HepG2 (cell line): ENCODE measurements at regions not wholly inside any gene's neighbourhood (a gene's known extent, or its start where the extent isn't known, plus 50 kb on each side); places are given as distances from the start of the nearest gene placed in this dataset.

Experiments used
- ATAC-seq: fragments of 200-7000 bp; cut with Tn5 transposase; 3 replicates; pipeline ENCODE4 v1.9.1; 2020; ENCODE audit warnings: mild to moderate bottlenecking, moderate library complexity
- BruUV-seq: library from RNA; stranded (reverse); fragments of 400-500 nt; replicated peaks from 2 replicates; lab custom pipeline; 2021; lab: Mats Ljungman, UMichigan
- CTCF ChIA-PET: fragments of 300-600 bp; formaldehyde crosslinking; extraction: SDS; loops from one replicate; lab custom pipeline; 2021; ENCODE audit warnings: low total read pairs, inconsistent platforms, low intra/inter-chr PET ratio; lab: Yijun Ruan, JAX
- POLR2A ChIA-PET: fragments of 350-600 bp; sonication (Branson Sonifier 250); formaldehyde crosslinking; loops from one replicate; lab custom pipeline; 2020; ENCODE audit warnings: antibody characterized with exemption, inconsistent platforms; lab: Yijun Ruan, JAX
- DNase-seq: peaks from one replicate; pipeline ENCODE4 v3.0.0-alpha.2; 2015; ENCODE audit warnings: low spot score
- FAIRE-seq: peaks from 3 replicates; lab custom pipeline; 2011; peaks lifted over from hg19 to GRCh38; lab: Jason Lieb, UNC
- H2AFZ ChIP-seq: one replicate; pipeline ENCODE4 v1.6.1; 2011; ENCODE audit warnings: low read length, inconsistent platforms
- H3K27ac ChIP-seq: fragments of 300-600 bp; 3 replicates; pipeline ENCODE4 v1.8.0; 2011; ENCODE audit warnings: mixed run types, mild to moderate bottlenecking, mixed read lengths, low read length, inconsistent platforms; ENCODE audit not compliant: insufficient read depth; ENCODE audit errors: extremely low read length
- H3K27me3 ChIP-seq, 2 experiments: fragments of 200-600 bp in 1 of 2; 2 replicates in 1 of 2; 3 replicates in 1 of 2; pipeline versions ENCODE4 v1.6.0 to v1.8.0; 2011; ENCODE audit warnings: low read length in 2 of 2, mild to moderate bottlenecking in 2 of 2, moderate library complexity in 2 of 2, inconsistent platforms in 1 of 2; ENCODE audit not compliant: insufficient read depth in 2 of 2, control insufficient read depth in 1 of 2
- H3K36me3 ChIP-seq, 2 experiments: fragments of 200-600 bp in 1 of 2; replicated peaks in 1 of 2; 2 replicates in 1 of 2; 3 replicates in 1 of 2; pipeline versions ENCODE4 v1.5.1 to v1.8.0; 2011; ENCODE audit warnings: low read length in 2 of 2, inconsistent platforms in 1 of 2; ENCODE audit not compliant: insufficient read depth in 2 of 2, control insufficient read depth in 1 of 2
- H3K4me1 ChIP-seq: 2 replicates; pipeline ENCODE4 v1.5.1; 2012; ENCODE audit warnings: low read length, inconsistent platforms; ENCODE audit not compliant: insufficient read depth
- H3K4me2 ChIP-seq: 2 replicates; pipeline ENCODE4 v1.6.0; 2011; ENCODE audit warnings: low read depth, low read length, inconsistent platforms
- H3K4me3 ChIP-seq, 3 experiments: fragments of 200-600 bp in 1 of 3; sonication (generic), shearing (Covaris generic) in 1 of 3; replicated peaks in 1 of 3; 2 replicates each; pipeline ENCODE4 v1.5.1; 2011 to 2016; ENCODE audit warnings: low read length in 3 of 3, inconsistent platforms in 2 of 3, low read depth in 2 of 3, mild to moderate bottlenecking in 2 of 3, control low read depth in 1 of 3, mixed read lengths in 1 of 3; ENCODE audit not compliant: insufficient read depth in 1 of 3
- H3K79me2 ChIP-seq: one replicate; pipeline ENCODE4 v1.6.1; 2011; ENCODE audit warnings: low read length, inconsistent platforms; ENCODE audit not compliant: insufficient read depth
- H3K9ac ChIP-seq: 2 replicates; pipeline ENCODE4 v1.6.0; 2011; ENCODE audit warnings: mild to moderate bottlenecking, low read depth, low read length, inconsistent platforms; ENCODE audit not compliant: insufficient read depth
- H3K9me3 ChIP-seq: 2 replicates; pipeline ENCODE4 v1.5.1; 2012; ENCODE audit warnings: mild to moderate bottlenecking, low read length
- H4K20me1 ChIP-seq: 2 replicates; pipeline ENCODE4 v1.6.0; 2011; ENCODE audit warnings: inconsistent platforms, mild to moderate bottlenecking, low read length, moderate library complexity; ENCODE audit not compliant: insufficient read depth
- CENPT ChIP-seq: sonication (generic); formaldehyde crosslinking; IDR thresholded peaks from 2 replicates; pipeline ENCODE4 v1.8.0; 2022; ENCODE audit warnings: low read depth, mild to moderate bottlenecking, moderate library complexity, missing genetic modification reagents
- PRMT3 ChIP-seq: sonication (generic); formaldehyde crosslinking; IDR thresholded peaks from 2 replicates; pipeline ENCODE4 v1.8.1; 2022; ENCODE audit warnings: low read depth, mild to moderate bottlenecking, moderate library complexity, missing genetic modification reagents, borderline replicate concordance
- RFX3 ChIP-seq: IDR thresholded peaks from 2 replicates; pipeline ENCODE4 v1.6.1; 2016; ENCODE audit warnings: missing biosample characterization, missing genetic modification reagents
- RFX5 ChIP-seq: IDR thresholded peaks from 2 replicates; pipeline ENCODE4 v1.6.1; 2011; ENCODE audit warnings: low read depth, low read length, improper control_type of control experiment
- SP140L ChIP-seq: sonication (generic); formaldehyde crosslinking; IDR thresholded peaks from 2 replicates; pipeline ENCODE4 v1.4.0; 2020; ENCODE audit warnings: missing genetic modification reagents, borderline replicate concordance
- TOE1 ChIP-seq: sonication (generic); formaldehyde crosslinking; IDR thresholded peaks from 2 replicates; pipeline ENCODE4 v1.4.0; 2020; ENCODE audit warnings: mild to moderate bottlenecking, missing genetic modification reagents
- ZFP1 ChIP-seq: IDR thresholded peaks from 2 replicates; pipeline ENCODE4 v1.6.1; 2016
- ZNF282 ChIP-seq: fragments of 450-650 bp; IDR thresholded peaks from 2 replicates; pipeline ENCODE4 v1.6.1; 2018; ENCODE audit not compliant: partially characterized antibody
- ZNF709 ChIP-seq: sonication (generic); formaldehyde crosslinking; IDR thresholded peaks from 2 replicates; pipeline ENCODE4 v1.5.0; 2020; ENCODE audit warnings: mild to moderate bottlenecking, missing genetic modification reagents
- WGBS: methylation state at CpG from one replicate; pipeline ENCODE4 v1.1.6; 2017; ENCODE audit warnings: low lambda C conversion rate; 5-methylcytosine and 5-hydroxymethylcytosine counted together
- in situ Hi-C: cut with HindIII; loops from 2 replicates; pipeline ENCODE4 v1.10.0; 2017; ENCODE audit warnings: low pct_unique_long_range_greater_than_20kb; ENCODE audit not compliant: extremely low pct_ligation_motif_present
- intact Hi-C: fragments of 100-400 bp; cut with micrococcal nuclease; formaldehyde crosslinking; loops from one replicate; pipeline ENCODE4 v1.10.0; 2022; ENCODE audit not compliant: unreplicated experiment
- TF ChIP-seq, protein P1 (sequence below): sonication (generic); formaldehyde crosslinking; IDR thresholded peaks from 2 replicates; pipeline ENCODE4 v1.4.0; 2020; ENCODE audit warnings: missing genetic modification reagents, mild to moderate bottlenecking, borderline replicate concordance
- TF ChIP-seq, protein P2 (sequence below): sonication (generic); formaldehyde crosslinking; IDR thresholded peaks from 2 replicates; pipeline ENCODE4 v1.4.0; 2020; ENCODE audit warnings: missing genetic modification reagents

DNA sequence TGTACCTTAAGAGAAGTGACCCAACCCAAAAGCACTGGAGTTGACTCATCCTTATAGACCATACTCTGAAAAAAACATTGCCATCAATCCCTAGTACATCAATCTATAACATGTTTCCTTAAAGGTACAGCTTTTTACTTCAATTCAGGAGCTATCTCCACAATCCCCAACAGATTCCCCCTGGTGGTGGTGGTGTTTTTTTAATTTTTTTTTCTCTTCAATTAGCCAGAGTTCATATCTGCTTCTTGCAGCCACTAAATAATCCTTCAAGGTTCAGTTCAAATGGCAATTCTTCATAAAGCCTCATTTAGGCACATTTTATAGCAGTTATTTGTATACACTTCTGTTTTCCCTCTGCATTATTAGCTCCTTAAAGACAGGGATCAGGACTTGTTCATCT, 60.7 kb upstream of the KDR start:
- ChIA-PET POLR2A (no interaction called here), CTCF (no interaction called here)
- no peak overlapping the region for H3K4me2 ChIP-seq
- intact Hi-C loops (loop anchor here (10.0 kb wide), 2 partner anchors 369 to 679 kb away; no protein-coding TSS in a partner anchor), in situ Hi-C loops (no loop called here)
- no peaks in the 10 kb centered on the region for H3K9me3 ChIP-seq
- H3K79me2 ChIP-seq = no peaks in the 10 kb centered on the region
- no peaks in the 10 kb centered on the region for H3K27me3 ChIP-seq
- no peaks in the 10 kb centered on the region for H3K4me1 ChIP-seq
- no peak for ATAC-seq
- H3K4me3 ChIP-seq = no peak overlapping the region
- H3K36me3 ChIP-seq = no peaks in the 10 kb centered on the region
- DNase-seq = no peak
- no peaks in the 10 kb centered on the region for H4K20me1 ChIP-seq
- FAIRE-seq = no peak
- BruUV-seq = no TSS peak
- no peak for TF ChIP-seq RFX3 (CRISPR knock-in tag)
- no peak overlapping the region for H3K9ac ChIP-seq
- H2AFZ ChIP-seq = no peak overlapping the region
- H3K27ac ChIP-seq = no peak overlapping the region

DNA sequence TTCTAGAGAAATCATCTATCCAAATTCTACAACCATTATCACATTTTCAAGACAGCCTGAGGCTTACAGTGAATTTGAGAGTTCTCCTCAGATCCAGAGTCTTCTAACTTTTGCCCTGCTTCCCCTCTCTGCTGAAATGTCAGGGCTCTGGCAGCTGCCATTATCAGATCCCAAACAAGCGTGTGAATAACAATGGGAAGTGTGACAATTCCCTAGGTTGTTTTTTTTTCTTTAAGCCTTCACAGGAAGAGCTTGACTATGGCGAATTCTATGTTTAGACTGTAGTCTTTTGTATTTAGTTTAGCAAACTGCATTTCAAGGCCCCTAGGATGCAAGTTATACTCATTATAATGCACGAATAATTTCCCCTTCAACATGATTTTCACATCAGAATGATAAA, 61.3 kb upstream of the KDR start:
- 2% methylated on average over 3 of the region's 3 CpGs for WGBS
- Histone ChIP-seq H4K20me1 (no peaks in the 10 kb centered on the region), H3K4me3 (no peak overlapping the region), H3K9me3 (no peaks in the 10 kb centered on the region), H3K27me3 (no peaks in the 10 kb centered on the region), H3K9ac (no peak overlapping the region), H3K36me3 (no peaks in the 10 kb centered on the region), H3K4me2 (no peak overlapping the region), H3K27ac (no peak overlapping the region), H3K4me1 (no peaks in the 10 kb centered on the region), H2AFZ (no peak overlapping the region), H3K79me2 (no peaks in the 10 kb centered on the region)
- DNase-seq = no peak
- no TSS peak for BruUV-seq
- ChIA-PET POLR2A (no interaction called here), CTCF (no interaction called here)
- no peak for FAIRE-seq
- TF ChIP-seq ZNF709 (CRISPR knock-in tag) = no peak
- TF ChIP-seq, protein P1, sequence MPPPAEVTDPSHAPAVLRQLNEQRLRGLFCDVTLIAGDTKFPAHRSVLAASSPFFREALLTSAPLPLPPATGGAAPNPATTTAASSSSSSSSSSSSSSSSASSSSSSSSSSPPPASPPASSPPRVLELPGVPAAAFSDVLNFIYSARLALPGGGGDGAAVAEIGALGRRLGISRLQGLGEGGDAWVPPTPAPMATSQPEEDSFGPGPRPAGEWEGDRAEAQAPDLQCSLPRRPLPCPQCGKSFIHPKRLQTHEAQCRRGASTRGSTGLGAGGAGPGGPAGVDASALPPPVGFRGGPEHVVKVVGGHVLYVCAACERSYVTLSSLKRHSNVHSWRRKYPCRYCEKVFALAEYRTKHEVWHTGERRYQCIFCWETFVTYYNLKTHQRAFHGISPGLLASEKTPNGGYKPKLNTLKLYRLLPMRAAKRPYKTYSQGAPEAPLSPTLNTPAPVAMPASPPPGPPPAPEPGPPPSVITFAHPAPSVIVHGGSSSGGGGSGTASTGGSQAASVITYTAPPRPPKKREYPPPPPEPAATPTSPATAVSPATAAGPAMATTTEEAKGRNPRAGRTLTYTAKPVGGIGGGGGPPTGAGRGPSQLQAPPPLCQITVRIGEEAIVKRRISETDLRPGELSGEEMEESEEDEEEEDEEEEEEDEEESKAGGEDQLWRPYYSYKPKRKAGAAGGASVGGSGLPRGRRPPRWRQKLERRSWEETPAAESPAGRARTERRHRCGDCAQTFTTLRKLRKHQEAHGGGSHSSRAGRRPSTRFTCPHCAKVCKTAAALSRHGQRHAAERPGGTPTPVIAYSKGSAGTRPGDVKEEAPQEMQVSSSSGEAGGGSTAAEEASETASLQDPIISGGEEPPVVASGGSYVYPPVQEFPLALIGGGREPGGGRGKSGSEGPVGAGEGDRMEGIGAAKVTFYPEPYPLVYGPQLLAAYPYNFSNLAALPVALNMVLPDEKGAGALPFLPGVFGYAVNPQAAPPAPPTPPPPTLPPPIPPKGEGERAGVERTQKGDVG (CRISPR knock-in tag) = no peak
- no peak for TF ChIP-seq SP140L
- no peak for TF ChIP-seq ZNF282
- no peak for TF ChIP-seq TOE1 (CRISPR knock-in tag)
- no peak for TF ChIP-seq RFX5
- no peak for TF ChIP-seq CENPT (CRISPR knock-in tag)
- no peak for TF ChIP-seq ZFP1 (CRISPR knock-in tag)
- TF ChIP-seq PRMT3 (CRISPR knock-in tag) = no peak
- TF ChIP-seq, protein P2, sequence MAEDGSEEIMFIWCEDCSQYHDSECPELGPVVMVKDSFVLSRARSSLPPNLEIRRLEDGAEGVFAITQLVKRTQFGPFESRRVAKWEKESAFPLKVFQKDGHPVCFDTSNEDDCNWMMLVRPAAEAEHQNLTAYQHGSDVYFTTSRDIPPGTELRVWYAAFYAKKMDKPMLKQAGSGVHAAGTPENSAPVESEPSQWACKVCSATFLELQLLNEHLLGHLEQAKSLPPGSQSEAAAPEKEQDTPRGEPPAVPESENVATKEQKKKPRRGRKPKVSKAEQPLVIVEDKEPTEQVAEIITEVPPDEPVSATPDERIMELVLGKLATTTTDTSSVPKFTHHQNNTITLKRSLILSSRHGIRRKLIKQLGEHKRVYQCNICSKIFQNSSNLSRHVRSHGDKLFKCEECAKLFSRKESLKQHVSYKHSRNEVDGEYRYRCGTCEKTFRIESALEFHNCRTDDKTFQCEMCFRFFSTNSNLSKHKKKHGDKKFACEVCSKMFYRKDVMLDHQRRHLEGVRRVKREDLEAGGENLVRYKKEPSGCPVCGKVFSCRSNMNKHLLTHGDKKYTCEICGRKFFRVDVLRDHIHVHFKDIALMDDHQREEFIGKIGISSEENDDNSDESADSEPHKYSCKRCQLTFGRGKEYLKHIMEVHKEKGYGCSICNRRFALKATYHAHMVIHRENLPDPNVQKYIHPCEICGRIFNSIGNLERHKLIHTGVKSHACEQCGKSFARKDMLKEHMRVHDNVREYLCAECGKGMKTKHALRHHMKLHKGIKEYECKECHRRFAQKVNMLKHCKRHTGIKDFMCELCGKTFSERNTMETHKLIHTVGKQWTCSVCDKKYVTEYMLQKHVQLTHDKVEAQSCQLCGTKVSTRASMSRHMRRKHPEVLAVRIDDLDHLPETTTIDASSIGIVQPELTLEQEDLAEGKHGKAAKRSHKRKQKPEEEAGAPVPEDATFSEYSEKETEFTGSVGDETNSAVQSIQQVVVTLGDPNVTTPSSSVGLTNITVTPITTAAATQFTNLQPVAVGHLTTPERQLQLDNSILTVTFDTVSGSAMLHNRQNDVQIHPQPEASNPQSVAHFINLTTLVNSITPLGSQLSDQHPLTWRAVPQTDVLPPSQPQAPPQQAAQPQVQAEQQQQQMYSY (CRISPR knock-in tag) = no peak
- intact Hi-C loops = loop anchor here (10.0 kb wide), 2 partner anchors 368 to 678 kb away; no protein-coding TSS in a partner anchor
- in situ Hi-C loops = no loop called here
- ATAC-seq = no peak
